ENCODE measurements at regions not wholly inside any gene's neighbourhood (a gene's known extent, or its start where the extent isn't known, plus 50 kb on each side); places are given as distances from the start of the nearest gene placed in this dataset.

DNA sequence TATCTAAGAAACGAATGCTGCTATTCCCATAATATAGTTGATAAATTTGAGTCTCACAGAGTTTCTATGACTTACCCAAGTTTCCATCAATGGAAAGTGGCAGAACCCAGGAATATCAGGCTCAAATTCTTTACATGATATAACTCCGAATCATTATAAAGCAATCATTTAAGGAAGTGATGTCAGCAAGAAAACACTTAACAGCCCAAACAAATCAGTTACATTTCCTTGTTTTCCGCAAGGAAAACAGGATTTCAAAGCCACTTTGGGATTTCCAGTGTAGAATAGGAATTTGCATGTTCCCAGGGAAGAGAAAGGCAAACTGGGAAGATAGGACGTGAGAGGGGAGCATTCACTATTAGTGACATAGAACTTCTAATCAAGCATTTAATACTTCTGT, 311.4 kb upstream of the GOT2 start:
- no peaks in the 10 kb centered on the region for H3K4me1 ChIP-seq (ENCODE audit: control insufficient read depth, insufficient read depth, low read length)
- 21% methylated on average over 4 of the region's 4 CpGs for WGBS (ENCODE audit: insufficient coverage, insufficient replicate concordance, low lambda C conversion rate, missing lambda C conversion rate)
- FAIRE-seq (no peak), ATAC-seq (no peak), DNase-seq (ENCODE audit: low read depth, low spot score) (no peak)
- no peak overlapping the region for H2AFZ ChIP-seq (ENCODE audit: control insufficient read depth, low read depth, low read length)
- ChIA-PET CTCF (interaction anchor here (0.6 kb wide), 1 partner anchor 16 kb away, joined by 3 read pairs; no protein-coding TSS in a partner anchor), POLR2A (no interaction called here), SMC1A (ENCODE audit: uncharacterized antibody, unreplicated experiment) (no interaction called here), RAD21 (ENCODE audit: unreplicated experiment) (no interaction called here)
- TF ChIP-seq HDAC6 (IDR thresholded peaks at IDR 0.05; ENCODE audit: unreplicated experiment): no peak
- no peak for TF ChIP-seq IRF4 (IDR thresholded peaks at IDR 0.05; ENCODE audit: low read depth, low read length)
- TF ChIP-seq, protein P1, sequence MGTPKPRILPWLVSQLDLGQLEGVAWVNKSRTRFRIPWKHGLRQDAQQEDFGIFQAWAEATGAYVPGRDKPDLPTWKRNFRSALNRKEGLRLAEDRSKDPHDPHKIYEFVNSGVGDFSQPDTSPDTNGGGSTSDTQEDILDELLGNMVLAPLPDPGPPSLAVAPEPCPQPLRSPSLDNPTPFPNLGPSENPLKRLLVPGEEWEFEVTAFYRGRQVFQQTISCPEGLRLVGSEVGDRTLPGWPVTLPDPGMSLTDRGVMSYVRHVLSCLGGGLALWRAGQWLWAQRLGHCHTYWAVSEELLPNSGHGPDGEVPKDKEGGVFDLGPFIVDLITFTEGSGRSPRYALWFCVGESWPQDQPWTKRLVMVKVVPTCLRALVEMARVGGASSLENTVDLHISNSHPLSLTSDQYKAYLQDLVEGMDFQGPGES (IDR thresholded peaks at IDR 0.05): no peak
- TF ChIP-seq JUNB (IDR thresholded peaks at IDR 0.05): no peak
- TF ChIP-seq CHD2 (IDR thresholded peaks at IDR 0.05; ENCODE audit: borderline replicate concordance, low read depth, low read length): no peak
- H3K4me2 ChIP-seq (ENCODE audit: control insufficient read depth, insufficient read depth): no peak overlapping the region
- no peaks in the 10 kb centered on the region for H3K79me2 ChIP-seq (ENCODE audit: control insufficient read depth, insufficient read depth, low read length)
- H3K9ac ChIP-seq (ENCODE audit: control insufficient read depth, insufficient read depth, low read length): no peak overlapping the region
- H3K9me3 ChIP-seq (replicated peaks; ENCODE audit: control insufficient read depth, insufficient read depth, low read length): no peaks in the 10 kb centered on the region
- no peaks in the 10 kb centered on the region for H3K27me3 ChIP-seq (replicated peaks in 1 of 2; ENCODE audit: control insufficient read depth in 2 of 2, insufficient read depth in 2 of 2, low read length in 1 of 2)
- intact Hi-C loops (cut with micrococcal nuclease; ENCODE audit: unreplicated experiment): loop anchor here (10.0 kb wide), 1 partner anchor 201 kb away; no protein-coding TSS in a partner anchor
- in situ Hi-C loops (cut with MboI): no loop called here
- H3K27ac ChIP-seq (ENCODE audit: control insufficient read depth, insufficient read depth): no peak overlapping the region
- no TSS peak for BruUV-seq (replicated peaks)
- no peak overlapping the region for H3K4me3 ChIP-seq
- H4K20me1 ChIP-seq (ENCODE audit: control insufficient read depth, insufficient read depth): no peaks in the 10 kb centered on the region
- no peaks in the 10 kb centered on the region for H3K36me3 ChIP-seq (ENCODE audit: control insufficient read depth in 2 of 2, insufficient read depth in 2 of 2, low read length in 1 of 2)

DNA sequence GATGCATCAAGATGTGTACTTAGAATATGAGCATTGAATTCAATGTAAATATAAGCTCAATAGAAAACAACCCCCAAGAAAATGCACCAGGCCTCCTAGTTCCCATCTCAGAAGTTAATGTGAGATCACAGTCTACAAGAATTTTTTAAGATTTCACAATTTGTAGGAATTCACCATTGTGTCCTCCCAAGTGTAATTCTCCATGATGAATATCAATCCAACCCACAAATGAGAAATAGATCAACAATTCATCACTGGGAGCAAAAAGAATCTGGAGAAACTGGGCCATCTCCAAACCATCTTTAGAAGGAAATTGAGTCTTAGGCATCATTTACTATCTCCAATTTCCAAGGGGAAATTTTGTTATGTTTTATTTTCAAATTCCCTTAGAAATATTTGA, 310.5 kb upstream of the GOT2 start:
- CTCF ChIA-PET: no interaction called here
- no peak overlapping the region for H3K9ac ChIP-seq (ENCODE audit: control insufficient read depth, insufficient read depth, low read length)
- no peak overlapping the region for H3K4me2 ChIP-seq (ENCODE audit: control insufficient read depth, insufficient read depth)
- H3K27ac ChIP-seq (ENCODE audit: control insufficient read depth, insufficient read depth): no peak overlapping the region
- no TSS peak for BruUV-seq (replicated peaks)
- H3K27me3 ChIP-seq (replicated peaks in 1 of 2; ENCODE audit: control insufficient read depth in 2 of 2, insufficient read depth in 2 of 2, low read length in 1 of 2): no peaks in the 10 kb centered on the region
- SMC1A ChIA-PET (ENCODE audit: uncharacterized antibody, unreplicated experiment): interaction anchor here (1.3 kb wide), 1 partner anchor 191 kb away, joined by 4 read pairs; no protein-coding TSS in a partner anchor
- H3K36me3 ChIP-seq (ENCODE audit: control insufficient read depth in 2 of 2, insufficient read depth in 2 of 2, low read length in 1 of 2): no peaks in the 10 kb centered on the region
- H3K9me3 ChIP-seq (replicated peaks; ENCODE audit: control insufficient read depth, insufficient read depth, low read length): no peaks in the 10 kb centered on the region
- ATAC-seq: no peak
- no peak overlapping the region for H2AFZ ChIP-seq (ENCODE audit: control insufficient read depth, low read depth, low read length)
- intact Hi-C loops (cut with micrococcal nuclease; ENCODE audit: unreplicated experiment) (loop anchor here (10.0 kb wide), 1 partner anchor 200 kb away; no protein-coding TSS in a partner anchor), in situ Hi-C loops (cut with MboI) (no loop called here)
- DNase-seq (ENCODE audit: low read depth, low spot score): no peak
- H3K4me1 ChIP-seq (ENCODE audit: control insufficient read depth, insufficient read depth, low read length): no peaks in the 10 kb centered on the region
- RAD21 ChIA-PET (ENCODE audit: unreplicated experiment): no interaction called here
- no peak overlapping the region for H3K4me3 ChIP-seq
- H3K79me2 ChIP-seq (ENCODE audit: control insufficient read depth, insufficient read depth, low read length): no peaks in the 10 kb centered on the region
- H4K20me1 ChIP-seq (ENCODE audit: control insufficient read depth, insufficient read depth): no peaks in the 10 kb centered on the region
- POLR2A ChIA-PET: no interaction called here
- FAIRE-seq: no peak
- TF ChIP-seq, protein P2, sequence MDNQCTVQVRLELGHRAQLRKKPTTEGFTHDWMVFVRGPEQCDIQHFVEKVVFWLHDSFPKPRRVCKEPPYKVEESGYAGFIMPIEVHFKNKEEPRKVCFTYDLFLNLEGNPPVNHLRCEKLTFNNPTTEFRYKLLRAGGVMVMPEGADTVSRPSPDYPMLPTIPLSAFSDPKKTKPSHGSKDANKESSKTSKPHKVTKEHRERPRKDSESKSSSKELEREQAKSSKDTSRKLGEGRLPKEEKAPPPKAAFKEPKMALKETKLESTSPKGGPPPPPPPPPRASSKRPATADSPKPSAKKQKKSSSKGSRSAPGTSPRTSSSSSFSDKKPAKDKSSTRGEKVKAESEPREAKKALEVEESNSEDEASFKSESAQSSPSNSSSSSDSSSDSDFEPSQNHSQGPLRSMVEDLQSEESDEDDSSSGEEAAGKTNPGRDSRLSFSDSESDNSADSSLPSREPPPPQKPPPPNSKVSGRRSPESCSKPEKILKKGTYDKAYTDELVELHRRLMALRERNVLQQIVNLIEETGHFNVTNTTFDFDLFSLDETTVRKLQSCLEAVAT (IDR thresholded peaks at IDR 0.05): no peak
- no peak for TF ChIP-seq BRCA1 (IDR thresholded peaks at IDR 0.05; ENCODE audit: low read depth, low read length)
- no peak for TF ChIP-seq SIX5 (IDR thresholded peaks at IDR 0.05; ENCODE audit: low read depth, low read length, severe bottlenecking)
- no peak for TF ChIP-seq NFYA (IDR thresholded peaks at IDR 0.05; ENCODE audit: borderline replicate concordance, low read depth, low read length)
- no peak for TF ChIP-seq MYB (IDR thresholded peaks at IDR 0.05; ENCODE audit: borderline replicate concordance, low read depth, low read length)
- no peak for TF ChIP-seq GABPA (IDR thresholded peaks at IDR 0.05; ENCODE audit: low read depth)
- no peak for TF ChIP-seq TCF12 (IDR thresholded peaks at IDR 0.05; ENCODE audit: low read depth, low read length)
- TF ChIP-seq CREM (IDR thresholded peaks at IDR 0.05; ENCODE audit: low read depth): no peak
- no peak for TF ChIP-seq TBL1XR1 (IDR thresholded peaks at IDR 0.05; ENCODE audit: low read depth, low read length)
- TF ChIP-seq SREBF2 (IDR thresholded peaks at IDR 0.05; ENCODE audit: low read length): no peak
- TF ChIP-seq, protein P3, sequence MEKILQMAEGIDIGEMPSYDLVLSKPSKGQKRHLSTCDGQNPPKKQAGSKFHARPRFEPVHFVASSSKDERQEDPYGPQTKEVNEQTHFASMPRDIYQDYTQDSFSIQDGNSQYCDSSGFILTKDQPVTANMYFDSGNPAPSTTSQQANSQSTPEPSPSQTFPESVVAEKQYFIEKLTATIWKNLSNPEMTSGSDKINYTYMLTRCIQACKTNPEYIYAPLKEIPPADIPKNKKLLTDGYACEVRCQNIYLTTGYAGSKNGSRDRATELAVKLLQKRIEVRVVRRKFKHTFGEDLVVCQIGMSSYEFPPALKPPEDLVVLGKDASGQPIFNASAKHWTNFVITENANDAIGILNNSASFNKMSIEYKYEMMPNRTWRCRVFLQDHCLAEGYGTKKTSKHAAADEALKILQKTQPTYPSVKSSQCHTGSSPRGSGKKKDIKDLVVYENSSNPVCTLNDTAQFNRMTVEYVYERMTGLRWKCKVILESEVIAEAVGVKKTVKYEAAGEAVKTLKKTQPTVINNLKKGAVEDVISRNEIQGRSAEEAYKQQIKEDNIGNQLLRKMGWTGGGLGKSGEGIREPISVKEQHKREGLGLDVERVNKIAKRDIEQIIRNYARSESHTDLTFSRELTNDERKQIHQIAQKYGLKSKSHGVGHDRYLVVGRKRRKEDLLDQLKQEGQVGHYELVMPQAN (conservative IDR thresholded peaks at IDR 0.05): no peak
- TF ChIP-seq EZH2 (IDR thresholded peaks at IDR 0.05; ENCODE audit: borderline replicate concordance, control insufficient read depth, low read depth, low read length): no peak
